HG02840 (cell line): ENCODE measurements at regions not wholly inside any gene's neighbourhood (a gene's known extent, or its start where the extent isn't known, plus 50 kb on each side); places are given as distances from the start of the nearest gene placed in this dataset.
"Not testable (repeated sequence)": the region's sequence is repeated elsewhere in the genome, so short reads cannot be mapped to it uniquely, and the experiment has no call there.

ENCODE experiments used
- ATAC-seq: cut with Tn5 transposase; IDR thresholded peaks from one replicate; pipeline ENCODE4 v1.9.1; 2021; ENCODE audit warnings: mild to moderate bottlenecking, moderate library complexity, moderate number of reproducible peaks; ENCODE audit not compliant: unreplicated experiment, low FRiP score

GRCh38 chr19:41495589-41495988 is 52.6 kb downstream of the ERICH4 start:
- ATAC-seq = no peak

- no peak for ATAC-seq
Observed at GRCh38 chr19:41499899-41500298, 56.9 kb downstream of the ERICH4 start.

DNA sequence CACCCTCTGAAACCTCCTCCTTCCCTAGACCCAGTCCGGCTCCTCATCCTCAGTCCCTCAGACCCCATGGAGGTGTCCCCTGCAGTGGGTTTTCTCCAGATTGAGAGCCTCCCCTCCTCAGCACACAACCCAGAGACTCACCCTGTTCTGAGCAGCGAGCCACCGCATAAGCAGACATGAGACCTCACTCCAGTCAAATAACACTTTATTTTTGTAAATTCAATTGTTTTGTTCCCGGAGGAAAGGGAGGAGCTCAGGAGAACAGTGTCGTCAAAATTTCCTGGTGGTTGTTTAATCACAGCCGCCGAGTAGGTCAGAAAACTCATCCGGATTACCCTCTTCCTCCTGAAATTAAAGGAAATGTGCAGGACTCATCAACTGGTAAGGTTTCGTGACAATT is 57.5 kb downstream of the ERICH4 start:
- no peak for ATAC-seq

DNA sequence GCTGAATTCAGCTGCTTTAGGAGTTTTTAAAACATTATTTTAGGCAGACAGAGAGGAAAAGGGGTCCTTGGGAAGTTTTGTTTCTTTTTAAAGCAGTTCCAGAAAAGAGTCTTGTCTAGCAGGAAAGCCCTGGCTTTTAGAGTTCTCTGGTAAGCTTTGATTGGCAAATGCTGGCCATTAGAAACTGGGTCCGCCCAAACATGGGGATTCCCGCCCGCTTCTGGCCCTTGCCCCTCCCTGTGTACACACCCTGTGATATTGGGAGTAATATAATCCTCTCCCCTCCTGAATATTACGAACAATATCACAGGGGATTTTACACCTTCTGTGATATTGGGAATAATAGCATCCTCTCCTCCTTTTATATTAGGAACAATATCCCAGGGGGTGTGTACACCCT is 58.9 kb downstream of the ERICH4 start:
- no peak for ATAC-seq

DNA sequence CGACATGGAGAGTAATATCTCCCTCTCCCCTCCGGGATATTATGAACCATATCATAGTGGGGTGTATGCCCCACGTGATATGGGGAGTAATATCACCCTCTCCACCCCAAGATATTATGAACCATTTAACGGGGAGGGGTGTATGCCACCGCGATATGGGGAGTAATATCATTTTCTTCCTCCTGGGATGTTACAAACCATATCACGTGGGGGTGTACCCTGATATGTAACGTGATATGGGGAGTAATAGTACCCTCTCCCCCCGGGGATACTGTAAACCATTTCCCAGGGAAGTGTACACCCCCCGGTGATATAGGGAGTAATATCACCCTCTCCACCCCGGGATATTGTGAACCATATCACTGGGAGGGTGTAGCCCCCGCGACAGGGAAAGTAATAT is 62.1 kb downstream of the ERICH4 start:
- no peak for ATAC-seq

DNA sequence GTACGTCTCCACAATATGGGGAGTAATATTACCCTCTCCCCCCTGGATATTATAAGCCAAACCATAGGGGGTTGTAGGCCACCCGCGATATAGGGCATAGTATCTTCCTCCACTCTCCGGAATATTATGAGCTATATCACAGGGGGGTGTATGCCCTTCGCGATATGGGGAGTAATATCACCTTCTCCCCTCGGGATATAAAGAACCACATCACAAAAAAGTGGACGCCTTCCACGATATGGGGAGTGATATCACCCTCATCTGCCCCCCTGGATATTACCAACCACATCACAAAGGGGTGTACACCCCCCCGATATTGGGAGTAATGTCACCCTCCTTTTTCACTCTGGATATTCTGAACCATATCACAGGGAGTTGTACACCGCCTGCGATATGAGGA is 65.5 kb upstream of the CEACAM21 start:
- no peak for ATAC-seq

DNA sequence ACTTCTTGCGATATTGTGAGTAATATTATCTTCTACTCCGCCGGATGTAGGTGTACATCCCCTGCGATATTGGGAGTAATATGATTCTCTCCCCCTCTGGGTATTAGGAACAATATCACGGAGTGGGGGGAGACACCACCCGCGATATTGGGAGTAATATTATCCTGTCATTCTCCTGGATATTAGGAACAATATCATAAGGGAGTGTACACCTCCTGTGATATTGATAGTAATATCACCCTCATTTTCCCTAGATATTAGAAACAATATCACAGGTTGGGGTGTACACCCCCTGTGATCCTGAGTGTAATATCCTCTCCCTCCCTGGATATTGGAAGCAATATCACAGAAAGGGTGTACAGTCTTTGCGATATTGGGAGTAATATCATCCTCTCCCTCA is 64.3 kb upstream of the CEACAM21 start:
- ATAC-seq = no peak

- ATAC-seq = no peak
Observed at GRCh38 chr19:41515015-41515652, 60.8 kb upstream of the CEACAM21 start.

DNA sequence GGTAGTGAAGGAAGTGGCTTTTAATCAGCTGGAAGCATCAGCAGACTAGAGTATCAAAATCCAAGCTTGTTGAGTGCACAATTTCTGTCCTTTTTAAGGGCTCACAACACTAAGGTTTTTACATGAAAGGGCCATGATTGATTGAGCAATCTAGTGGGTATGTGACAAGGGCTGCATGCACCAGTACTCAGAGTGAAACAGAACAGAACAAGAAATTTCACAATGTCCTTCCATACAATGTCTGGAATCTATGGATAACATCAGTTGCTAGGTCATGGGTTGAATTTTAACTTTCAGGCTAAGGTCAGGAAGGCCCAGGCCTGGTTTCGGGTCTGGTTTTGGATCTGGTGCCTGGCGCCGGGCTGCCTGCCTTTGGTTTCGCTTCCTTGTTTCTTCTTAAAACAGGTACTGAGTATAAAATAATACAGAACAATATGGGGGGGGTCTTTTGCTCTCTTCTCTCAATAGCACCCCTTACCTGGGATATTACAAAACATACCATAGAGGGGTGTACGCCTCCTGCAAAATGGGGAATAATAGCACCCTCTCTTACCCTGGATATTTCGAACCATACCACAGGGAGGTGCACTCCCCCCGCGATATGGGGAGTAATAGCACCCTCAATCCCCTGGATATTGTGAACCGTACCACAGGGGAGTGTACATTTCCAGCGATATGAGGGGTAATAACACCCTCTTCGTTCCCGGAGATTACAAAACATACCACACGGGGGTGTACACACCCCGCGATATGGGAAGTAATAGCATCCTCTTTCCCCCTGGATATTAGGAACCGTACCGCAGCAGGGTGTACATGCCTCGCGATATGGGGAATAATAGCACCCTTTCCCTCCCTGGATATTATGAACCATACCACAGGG is 59.4 kb upstream of the CEACAM21 start:
- not testable (repeated sequence) for ATAC-seq

GRCh38 chr19:41518141-41518540 is 57.8 kb upstream of the CEACAM21 start:
- no peak for ATAC-seq

GRCh38 chr19:41521138-41521930 is 54.6 kb upstream of the CEACAM21 start:
- ATAC-seq = peak; percentile 50

- ATAC-seq = no peak
Observed at GRCh38 chr19:41521931-41522555, 53.9 kb upstream of the CEACAM21 start.

GRCh38 chr19:41525989-41526388 is 50.0 kb upstream of the CEACAM21 start:
- no peak for ATAC-seq
